ENCODE measurements at regions not wholly inside any gene's neighbourhood (a gene's known extent, or its start where the extent isn't known, plus 50 kb on each side); places are given as distances from the start of the nearest gene placed in this dataset.

DNA sequence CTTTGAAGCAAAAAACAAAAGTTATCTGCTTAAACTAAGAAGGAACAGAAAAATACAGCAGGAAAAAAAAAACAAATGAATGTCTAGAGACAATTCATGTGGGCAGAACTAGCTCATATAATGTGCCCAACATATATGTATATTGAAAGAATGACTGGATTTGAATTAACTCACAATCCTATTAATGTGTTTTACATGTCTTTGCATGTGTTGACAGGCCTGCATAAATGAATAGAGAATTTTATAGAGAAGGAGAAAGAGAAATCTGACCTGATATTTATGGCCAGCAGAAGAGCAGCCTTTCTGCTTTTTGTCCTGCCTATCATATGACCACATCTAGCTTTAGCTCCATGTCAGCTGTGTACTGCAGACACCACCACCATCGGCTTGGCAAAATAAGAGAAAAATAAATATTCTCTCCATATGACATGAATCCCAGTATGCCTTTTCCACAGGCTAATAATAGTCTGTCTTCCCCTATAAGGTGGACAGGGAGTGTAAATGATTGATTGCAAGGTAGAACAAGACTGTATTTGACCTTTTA, 171.5 kb upstream of the PALMD start:
- H3K9ac ChIP-seq (ENCODE audit: low read length in 3 of 3): no peak overlapping the region
- H3K4me1 ChIP-seq (ENCODE audit: control insufficient read depth in 2 of 3, insufficient read depth in 2 of 3, low read depth in 1 of 3, low read length in 3 of 3): no peaks in the 10 kb centered on the region
- no peak for FAIRE-seq
- no peak for DNase-seq
- H3K27ac ChIP-seq (ENCODE audit: low read depth in 2 of 2, low read length in 2 of 2): no peak overlapping the region
- intact Hi-C loops (cut with DNase I): no loop called here
- H3K27me3 ChIP-seq (ENCODE audit: control insufficient read depth, insufficient read depth, low read length): no peaks in the 10 kb centered on the region
- no peaks in the 10 kb centered on the region for H3K9me3 ChIP-seq (ENCODE audit: control insufficient read depth in 2 of 3, insufficient read depth in 1 of 3, low read length in 3 of 3)
- no peak overlapping the region for H3K4me3 ChIP-seq (ENCODE audit: low read length in 3 of 3)
- TF ChIP-seq, protein P1, sequence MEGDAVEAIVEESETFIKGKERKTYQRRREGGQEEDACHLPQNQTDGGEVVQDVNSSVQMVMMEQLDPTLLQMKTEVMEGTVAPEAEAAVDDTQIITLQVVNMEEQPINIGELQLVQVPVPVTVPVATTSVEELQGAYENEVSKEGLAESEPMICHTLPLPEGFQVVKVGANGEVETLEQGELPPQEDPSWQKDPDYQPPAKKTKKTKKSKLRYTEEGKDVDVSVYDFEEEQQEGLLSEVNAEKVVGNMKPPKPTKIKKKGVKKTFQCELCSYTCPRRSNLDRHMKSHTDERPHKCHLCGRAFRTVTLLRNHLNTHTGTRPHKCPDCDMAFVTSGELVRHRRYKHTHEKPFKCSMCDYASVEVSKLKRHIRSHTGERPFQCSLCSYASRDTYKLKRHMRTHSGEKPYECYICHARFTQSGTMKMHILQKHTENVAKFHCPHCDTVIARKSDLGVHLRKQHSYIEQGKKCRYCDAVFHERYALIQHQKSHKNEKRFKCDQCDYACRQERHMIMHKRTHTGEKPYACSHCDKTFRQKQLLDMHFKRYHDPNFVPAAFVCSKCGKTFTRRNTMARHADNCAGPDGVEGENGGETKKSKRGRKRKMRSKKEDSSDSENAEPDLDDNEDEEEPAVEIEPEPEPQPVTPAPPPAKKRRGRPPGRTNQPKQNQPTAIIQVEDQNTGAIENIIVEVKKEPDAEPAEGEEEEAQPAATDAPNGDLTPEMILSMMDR (IDR thresholded peaks at IDR 0.05; ENCODE audit: borderline replicate concordance, extremely low read depth, insufficient read depth): no peak
- H3K36me3 ChIP-seq (ENCODE audit: control insufficient read depth in 2 of 3, insufficient read depth in 3 of 3, low read length in 3 of 3): no peaks in the 10 kb centered on the region

DNA sequence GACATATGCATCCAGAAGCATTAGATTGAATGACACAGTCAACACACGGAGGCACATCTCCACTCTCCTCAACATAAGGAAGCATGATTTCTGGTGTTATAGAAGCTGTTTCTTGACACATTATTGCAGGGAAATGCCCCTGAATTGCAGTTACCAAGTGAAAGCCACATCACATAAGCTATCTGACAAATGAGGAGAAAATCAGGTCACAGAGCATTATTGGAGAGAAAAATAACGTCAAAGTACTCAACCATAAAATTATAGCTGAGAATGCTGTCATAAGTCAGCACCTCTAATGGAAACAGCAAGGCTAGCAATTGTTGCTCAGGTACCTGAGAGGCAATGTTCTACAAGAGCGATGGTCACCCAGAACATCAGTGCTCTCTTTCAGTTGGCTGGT, 169.9 kb upstream of the PALMD start:
- no peaks in the 10 kb centered on the region for H3K27me3 ChIP-seq (ENCODE audit: control insufficient read depth, insufficient read depth, low read length)
- TF ChIP-seq, protein P1 (IDR thresholded peaks at IDR 0.05; ENCODE audit: borderline replicate concordance, extremely low read depth, insufficient read depth): no peak
- H3K4me1 ChIP-seq (ENCODE audit: control insufficient read depth in 2 of 3, insufficient read depth in 2 of 3, low read depth in 1 of 3, low read length in 3 of 3): no peaks in the 10 kb centered on the region
- no peak overlapping the region for H3K9ac ChIP-seq (ENCODE audit: low read length in 3 of 3)
- no peaks in the 10 kb centered on the region for H3K36me3 ChIP-seq (ENCODE audit: control insufficient read depth in 2 of 3, insufficient read depth in 3 of 3, low read length in 3 of 3)
- H3K4me3 ChIP-seq (ENCODE audit: low read length in 3 of 3): no peak overlapping the region
- intact Hi-C loops (cut with DNase I): no loop called here
- DNase-seq (no peak), FAIRE-seq (no peak)
- no peak overlapping the region for H3K27ac ChIP-seq (ENCODE audit: low read depth in 2 of 2, low read length in 2 of 2)
- H3K9me3 ChIP-seq (ENCODE audit: control insufficient read depth in 2 of 3, insufficient read depth in 1 of 3, low read length in 3 of 3): no peaks in the 10 kb centered on the region

DNA sequence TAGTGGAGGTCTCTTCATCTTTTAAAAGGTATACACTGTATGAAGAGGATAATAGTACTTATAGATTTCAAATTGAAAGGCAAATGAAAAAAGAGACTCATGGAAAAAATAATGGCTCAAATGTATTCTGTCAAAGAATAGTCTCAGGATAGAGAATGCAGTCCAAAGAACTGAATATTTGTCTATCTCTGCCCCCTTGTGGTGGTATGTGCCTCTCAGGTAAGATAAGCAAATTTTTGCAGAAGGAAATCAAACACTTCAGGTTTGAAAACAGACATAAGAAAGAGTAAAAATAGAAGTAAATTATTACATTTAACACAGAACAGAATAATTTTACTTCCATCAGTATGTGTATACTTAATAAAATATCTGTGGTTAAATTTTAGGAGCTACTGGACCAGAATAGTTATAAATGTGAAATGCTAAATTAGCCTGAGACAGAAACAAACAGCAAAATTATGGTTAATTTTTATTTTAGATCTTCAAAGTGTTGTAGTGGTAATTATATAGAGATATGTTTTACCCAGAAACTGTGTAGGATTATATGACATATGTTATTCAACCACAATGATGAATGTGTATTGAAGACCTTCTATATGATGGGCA, 164.4 kb upstream of the PALMD start:
- Histone ChIP-seq H3K36me3 (ENCODE audit: control insufficient read depth in 2 of 3, insufficient read depth in 3 of 3, low read length in 3 of 3) (no peaks in the 10 kb centered on the region), H3K27ac (ENCODE audit: low read depth in 2 of 2, low read length in 2 of 2) (no peak overlapping the region), H3K4me3 (ENCODE audit: low read length in 3 of 3) (no peak overlapping the region), H3K27me3 (ENCODE audit: control insufficient read depth, insufficient read depth, low read length) (no peaks in the 10 kb centered on the region), H3K4me1 (ENCODE audit: control insufficient read depth in 2 of 3, insufficient read depth in 2 of 3, low read depth in 1 of 3, low read length in 3 of 3) (no peaks in the 10 kb centered on the region), H3K9ac (ENCODE audit: low read length in 3 of 3) (no peak overlapping the region), H3K9me3 (ENCODE audit: control insufficient read depth in 2 of 3, insufficient read depth in 1 of 3, low read length in 3 of 3) (no peaks in the 10 kb centered on the region)
- TF ChIP-seq, protein P1 (IDR thresholded peaks at IDR 0.05; ENCODE audit: borderline replicate concordance, extremely low read depth, insufficient read depth): peak; percentile 79
- FAIRE-seq (peak; percentile 92), DNase-seq (peak in 3 of 5 donors; percentile 53 to 83 (median 75))
- intact Hi-C loops (cut with DNase I): no loop called here

DNA sequence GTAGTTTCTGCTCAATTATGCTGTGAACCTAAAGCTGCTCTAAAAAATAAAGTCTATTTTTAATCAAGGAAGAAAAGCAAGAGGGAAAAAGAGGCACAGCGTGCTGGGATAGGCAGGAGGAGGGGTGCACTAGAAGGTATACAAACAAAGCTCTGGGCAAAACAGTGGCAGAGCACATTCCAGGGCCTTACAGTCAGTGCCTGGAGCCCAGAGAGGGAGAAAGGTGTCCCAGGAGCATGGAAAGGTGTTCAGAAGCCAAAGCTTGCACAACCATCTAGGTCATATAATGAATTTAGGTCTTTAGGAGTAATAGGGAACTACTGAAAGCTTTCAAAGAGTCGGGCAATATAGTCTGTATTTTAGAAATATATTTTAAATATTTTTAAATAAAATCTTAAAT, 163.6 kb upstream of the PALMD start:
- no peaks in the 10 kb centered on the region for H3K36me3 ChIP-seq (ENCODE audit: control insufficient read depth in 2 of 3, insufficient read depth in 3 of 3, low read length in 3 of 3)
- H3K27me3 ChIP-seq (ENCODE audit: control insufficient read depth, insufficient read depth, low read length): no peaks in the 10 kb centered on the region
- DNase-seq (no peak), FAIRE-seq (no peak)
- TF ChIP-seq, protein P1 (IDR thresholded peaks at IDR 0.05; ENCODE audit: borderline replicate concordance, extremely low read depth, insufficient read depth): no peak
- intact Hi-C loops (cut with DNase I): no loop called here
- H3K9me3 ChIP-seq (ENCODE audit: control insufficient read depth in 2 of 3, insufficient read depth in 1 of 3, low read length in 3 of 3): no peaks in the 10 kb centered on the region
- no peak overlapping the region for H3K4me3 ChIP-seq (ENCODE audit: low read length in 3 of 3)
- H3K27ac ChIP-seq (ENCODE audit: low read depth in 2 of 2, low read length in 2 of 2): no peak overlapping the region
- H3K4me1 ChIP-seq (ENCODE audit: control insufficient read depth in 2 of 3, insufficient read depth in 2 of 3, low read depth in 1 of 3, low read length in 3 of 3): no peaks in the 10 kb centered on the region
- H3K9ac ChIP-seq (ENCODE audit: low read length in 3 of 3): no peak overlapping the region

Data from kidney (tissue), 13 donors.